HepG2 (cell line): ENCODE measurements at regions not wholly inside any gene's neighbourhood (a gene's known extent, or its start where the extent isn't known, plus 50 kb on each side); places are given as distances from the start of the nearest gene placed in this dataset.

Experiments
- ATAC-seq: fragments of 200-7000 bp; cut with Tn5 transposase; 3 replicates; pipeline ENCODE4 v1.9.1; 2020; ENCODE audit warnings: mild to moderate bottlenecking, moderate library complexity
- BruUV-seq: library from RNA; stranded (reverse); fragments of 400-500 nt; replicated peaks from 2 replicates; lab custom pipeline; 2021; lab: Mats Ljungman, UMichigan
- CTCF ChIA-PET: fragments of 300-600 bp; formaldehyde crosslinking; extraction: SDS; loops from one replicate; lab custom pipeline; 2021; ENCODE audit warnings: low total read pairs, inconsistent platforms, low intra/inter-chr PET ratio; lab: Yijun Ruan, JAX
- POLR2A ChIA-PET: fragments of 350-600 bp; sonication (Branson Sonifier 250); formaldehyde crosslinking; loops from one replicate; lab custom pipeline; 2020; ENCODE audit warnings: antibody characterized with exemption, inconsistent platforms; lab: Yijun Ruan, JAX
- DNase-seq: peaks from one replicate; pipeline ENCODE4 v3.0.0-alpha.2; 2015; ENCODE audit warnings: low spot score
- FAIRE-seq: peaks from 3 replicates; lab custom pipeline; 2011; peaks lifted over from hg19 to GRCh38; lab: Jason Lieb, UNC
- H2AFZ ChIP-seq: one replicate; pipeline ENCODE4 v1.6.1; 2011; ENCODE audit warnings: low read length, inconsistent platforms
- H3K27ac ChIP-seq: fragments of 300-600 bp; 3 replicates; pipeline ENCODE4 v1.8.0; 2011; ENCODE audit warnings: mixed run types, mild to moderate bottlenecking, mixed read lengths, low read length, inconsistent platforms; ENCODE audit not compliant: insufficient read depth; ENCODE audit errors: extremely low read length
- H3K27me3 ChIP-seq, 2 experiments: fragments of 200-600 bp in 1 of 2; 2 replicates in 1 of 2; 3 replicates in 1 of 2; pipeline versions ENCODE4 v1.6.0 to v1.8.0; 2011; ENCODE audit warnings: low read length in 2 of 2, mild to moderate bottlenecking in 2 of 2, moderate library complexity in 2 of 2, inconsistent platforms in 1 of 2; ENCODE audit not compliant: insufficient read depth in 2 of 2, control insufficient read depth in 1 of 2
- H3K36me3 ChIP-seq, 2 experiments: fragments of 200-600 bp in 1 of 2; replicated peaks in 1 of 2; 2 replicates in 1 of 2; 3 replicates in 1 of 2; pipeline versions ENCODE4 v1.5.1 to v1.8.0; 2011; ENCODE audit warnings: low read length in 2 of 2, inconsistent platforms in 1 of 2; ENCODE audit not compliant: insufficient read depth in 2 of 2, control insufficient read depth in 1 of 2
- H3K4me1 ChIP-seq: 2 replicates; pipeline ENCODE4 v1.5.1; 2012; ENCODE audit warnings: low read length, inconsistent platforms; ENCODE audit not compliant: insufficient read depth
- H3K4me2 ChIP-seq: 2 replicates; pipeline ENCODE4 v1.6.0; 2011; ENCODE audit warnings: low read depth, low read length, inconsistent platforms
- H3K4me3 ChIP-seq, 3 experiments: fragments of 200-600 bp in 1 of 3; sonication (generic), shearing (Covaris generic) in 1 of 3; replicated peaks in 1 of 3; 2 replicates each; pipeline ENCODE4 v1.5.1; 2011 to 2016; ENCODE audit warnings: low read length in 3 of 3, inconsistent platforms in 2 of 3, low read depth in 2 of 3, mild to moderate bottlenecking in 2 of 3, control low read depth in 1 of 3, mixed read lengths in 1 of 3; ENCODE audit not compliant: insufficient read depth in 1 of 3
- H3K79me2 ChIP-seq: one replicate; pipeline ENCODE4 v1.6.1; 2011; ENCODE audit warnings: low read length, inconsistent platforms; ENCODE audit not compliant: insufficient read depth
- H3K9ac ChIP-seq: 2 replicates; pipeline ENCODE4 v1.6.0; 2011; ENCODE audit warnings: mild to moderate bottlenecking, low read depth, low read length, inconsistent platforms; ENCODE audit not compliant: insufficient read depth
- H3K9me3 ChIP-seq: 2 replicates; pipeline ENCODE4 v1.5.1; 2012; ENCODE audit warnings: mild to moderate bottlenecking, low read length
- H4K20me1 ChIP-seq: 2 replicates; pipeline ENCODE4 v1.6.0; 2011; ENCODE audit warnings: inconsistent platforms, mild to moderate bottlenecking, low read length, moderate library complexity; ENCODE audit not compliant: insufficient read depth
- ARID2 ChIP-seq: sonication (generic); formaldehyde crosslinking; IDR thresholded peaks from 2 replicates; pipeline ENCODE4 v1.8.1; 2022; ENCODE audit warnings: mild to moderate bottlenecking, missing genetic modification reagents, borderline replicate concordance
- CREM ChIP-seq, 2 experiments: sonication (generic) in 1 of 2; formaldehyde crosslinking in 1 of 2; IDR thresholded peaks; 2 replicates each; pipeline versions ENCODE4 v1.4.0 to v1.6.1; 2016 to 2020; ENCODE audit warnings: antibody characterized with exemption in 1 of 2, mild to moderate bottlenecking in 1 of 2, missing genetic modification reagents in 1 of 2
- GMEB2 ChIP-seq: IDR thresholded peaks from 2 replicates; pipeline ENCODE4 v1.6.1; 2016; ENCODE audit warnings: missing biosample characterization, missing genetic modification reagents, low read depth
- KDM4B ChIP-seq: sonication (generic); formaldehyde crosslinking; IDR thresholded peaks from 2 replicates; pipeline ENCODE4 v1.4.0; 2020; ENCODE audit warnings: missing genetic modification reagents
- SNAPC5 ChIP-seq: sonication (generic); formaldehyde crosslinking; IDR thresholded peaks from 2 replicates; pipeline ENCODE4 v1.8.1; 2023; ENCODE audit warnings: mild to moderate bottlenecking, missing genetic modification reagents, borderline replicate concordance
- THRA ChIP-seq: sonication (generic); formaldehyde crosslinking; IDR thresholded peaks from 2 replicates; pipeline ENCODE4 v1.4.0; 2020; ENCODE audit warnings: missing genetic modification reagents, borderline replicate concordance
- USF2 ChIP-seq, 2 experiments: sonication (generic) in 1 of 2; formaldehyde crosslinking in 1 of 2; IDR thresholded peaks; 2 replicates each; pipeline versions ENCODE4 v1.5.1 to v1.6.1; 2011 to 2020; ENCODE audit warnings: borderline replicate concordance in 1 of 2, low read depth in 1 of 2, low read length in 1 of 2, mild to moderate bottlenecking in 1 of 2, missing genetic modification reagents in 1 of 2, moderate library complexity in 1 of 2
- ZNF782 ChIP-seq: sonication (generic); formaldehyde crosslinking; IDR thresholded peaks from 2 replicates; pipeline ENCODE4 v1.4.0; 2020; ENCODE audit warnings: missing genetic modification reagents, mild to moderate bottlenecking, borderline replicate concordance
- ZNF792 ChIP-seq: IDR thresholded peaks from 2 replicates; pipeline ENCODE4 v1.6.1; 2016
- ZNF891 ChIP-seq: sonication (generic); formaldehyde crosslinking; IDR thresholded peaks from 2 replicates; pipeline ENCODE4 v1.5.0; 2020; ENCODE audit warnings: mild to moderate bottlenecking, missing genetic modification reagents
- whole genome bisulfite sequencing: methylation state at CpG from one replicate; pipeline ENCODE4 v1.1.6; 2017; ENCODE audit warnings: low lambda C conversion rate; 5-methylcytosine and 5-hydroxymethylcytosine counted together
- in situ Hi-C: cut with HindIII; loops from 2 replicates; pipeline ENCODE4 v1.10.0; 2017; ENCODE audit warnings: low pct_unique_long_range_greater_than_20kb; ENCODE audit not compliant: extremely low pct_ligation_motif_present
- intact Hi-C: fragments of 100-400 bp; cut with micrococcal nuclease; formaldehyde crosslinking; loops from one replicate; pipeline ENCODE4 v1.10.0; 2022; ENCODE audit not compliant: unreplicated experiment

- TF ChIP-seq THRA (no peak), ZNF792 (CRISPR knock-in tag) (no peak), GMEB2 (CRISPR knock-in tag) (no peak), CREM (IDR thresholded peaks at IDR 0.05) (no peak), CREM (CRISPR knock-in tag; IDR thresholded peaks at IDR 0.05) (no peak)
Observed at GRCh38 chr16:80065541-80065940, 465.0 kb upstream of the MAF start (continued).

- BruUV-seq = no TSS peak
Observed at GRCh38 chr16:80063713-80064069, 463.2 kb upstream of the MAF start.

More at GRCh38 chr16:80063713-80064069, 463.2 kb upstream of the MAF start:
- POLR2A ChIA-PET = no interaction called here
- H3K4me2 ChIP-seq = no peak overlapping the region
- intact Hi-C loops (no loop called here), in situ Hi-C loops (no loop called here)
- no peaks in the 10 kb centered on the region for H3K27me3 ChIP-seq
- no peak overlapping the region for H3K27ac ChIP-seq
- H3K4me1 ChIP-seq = no peaks in the 10 kb centered on the region
- H3K4me3 ChIP-seq = no peak overlapping the region
- CTCF ChIA-PET = no interaction called here
- DNase-seq = no peak
- 0% methylated on average over 4 of the region's 4 CpGs for WGBS
- TF ChIP-seq SNAPC5 (CRISPR knock-in tag) (no peak), KDM4B (no peak), ZNF782 (CRISPR knock-in tag) (no peak), ARID2 (CRISPR knock-in tag) (no peak), ZNF891 (CRISPR knock-in tag) (no peak), USF2 (IDR thresholded peaks at IDR 0.05; ENCODE audit: low read depth, low read length) (no peak), USF2 (CRISPR knock-in tag; IDR thresholded peaks at IDR 0.05; ENCODE audit: borderline replicate concordance) (no peak)
- TF ChIP-seq, all 625 proteins: peak for 0
- H2AFZ ChIP-seq = no peak overlapping the region
- ATAC-seq (no peak), FAIRE-seq (no peak)
- no peaks in the 10 kb centered on the region for H3K79me2 ChIP-seq
- H3K36me3 ChIP-seq = no peaks in the 10 kb centered on the region
- no peaks in the 10 kb centered on the region for H4K20me1 ChIP-seq
- no peaks in the 10 kb centered on the region; the same call in 1 of the 2 replicates for H3K9me3 ChIP-seq
- no peak overlapping the region for H3K9ac ChIP-seq
